ENCODE measurements at regions not wholly inside any gene's neighbourhood (a gene's known extent, or its start where the extent isn't known, plus 50 kb on each side); places are given as distances from the start of the nearest gene placed in this dataset.
A peak's percentile ranks its signal among the peaks of the same experiment; 100 is the strongest.

GRCh38 chr10:23514321-23514720 lies 75.4 kb downstream of the OTUD1 start:
- Histone ChIP-seq H3K27ac (no peak overlapping the region), H3K4me3 (no peak overlapping the region), H3K27me3 (replicated peaks; ENCODE audit: insufficient read depth) (no peaks in the 10 kb centered on the region), H3K36me3 (no peaks in the 10 kb centered on the region), H3K4me1 (replicated peaks) (no peaks in the 10 kb centered on the region), H3K9me3 (no peaks in the 10 kb centered on the region)
- no peak for DNase-seq (ENCODE audit: low spot score)
- intact Hi-C loops (cut with DNase I), result no loop called here
- no peak for TF ChIP-seq POLR2A (IDR thresholded peaks at IDR 0.05)
- TF ChIP-seq POLR2AphosphoS5 (IDR thresholded peaks at IDR 0.05), result no peak
- no peak for TF ChIP-seq CTCF (IDR thresholded peaks at IDR 0.05)
- 57% methylated on average over 4 of the region's 4 CpGs for WGBS

- Histone ChIP-seq H3K27me3 (replicated peaks; ENCODE audit: insufficient read depth) (no peaks in the 10 kb centered on the region), H3K9me3 (no peaks in the 10 kb centered on the region), H3K36me3 (no peaks in the 10 kb centered on the region), H3K4me3 (no peak overlapping the region), H3K27ac (no peak overlapping the region), H3K4me1 (replicated peaks) (no peaks in the 10 kb centered on the region)
- intact Hi-C loops (cut with DNase I), result no loop called here
- TF ChIP-seq POLR2AphosphoS5 (IDR thresholded peaks at IDR 0.05) (no peak), CTCF (IDR thresholded peaks at IDR 0.05) (peak in 3 of 4 experiments; percentile 13 to 39 (median 33))
- no peak for DNase-seq (ENCODE audit: low spot score)
- 19% methylated on average over 3 of the region's 3 CpGs for WGBS
Observed at GRCh38 chr10:23516530-23516929, 77.7 kb downstream of the OTUD1 start.

GRCh38 chr10:23517155-23517554 lies 78.3 kb downstream of the OTUD1 start:
- 88% methylated on average over 2 of the region's 2 CpGs for WGBS
- Histone ChIP-seq H3K4me3 (no peak overlapping the region), H3K36me3 (no peaks in the 10 kb centered on the region), H3K27ac (no peak overlapping the region), H3K4me1 (replicated peaks) (no peaks in the 10 kb centered on the region), H3K9me3 (no peaks in the 10 kb centered on the region), H3K27me3 (replicated peaks; ENCODE audit: insufficient read depth) (no peaks in the 10 kb centered on the region)
- DNase-seq (ENCODE audit: low spot score), result no peak
- intact Hi-C loops (cut with DNase I), result no loop called here
- TF ChIP-seq POLR2AphosphoS5 (IDR thresholded peaks at IDR 0.05) (no peak), CTCF (IDR thresholded peaks at IDR 0.05) (no peak), POLR2A (IDR thresholded peaks at IDR 0.05) (no peak)

- no peaks in the 10 kb centered on the region for H3K27me3 ChIP-seq (replicated peaks; ENCODE audit: insufficient read depth)
- H3K36me3 ChIP-seq, result no peaks in the 10 kb centered on the region
- WGBS, result 90% methylated on average over 1 of the region's 1 CpG
- no peaks in the 10 kb centered on the region for H3K9me3 ChIP-seq
- H3K4me3 ChIP-seq, result no peak overlapping the region
- TF ChIP-seq CTCF (IDR thresholded peaks at IDR 0.05) (no peak), POLR2A (IDR thresholded peaks at IDR 0.05) (no peak), POLR2AphosphoS5 (IDR thresholded peaks at IDR 0.05) (no peak)
- H3K27ac ChIP-seq, result no peak overlapping the region
- H3K4me1 ChIP-seq (replicated peaks), result no peaks in the 10 kb centered on the region
- intact Hi-C loops (cut with DNase I), result loop anchor here (5.0 kb wide), 1 partner anchor 209 kb away; no protein-coding TSS in a partner anchor
- DNase-seq (ENCODE audit: low spot score), result no peak
Observed at GRCh38 chr10:23521735-23522134, 82.9 kb downstream of the OTUD1 start.

- intact Hi-C loops (cut with DNase I), result loop anchor here (5.0 kb wide), 1 partner anchor 210 kb away; no protein-coding TSS in a partner anchor
- no peak for TF ChIP-seq POLR2AphosphoS5 (IDR thresholded peaks at IDR 0.05)
- no peak for TF ChIP-seq CTCF (IDR thresholded peaks at IDR 0.05)
- no peak for TF ChIP-seq POLR2A (IDR thresholded peaks at IDR 0.05)
- 81% methylated on average over 4 of the region's 4 CpGs for WGBS
- Histone ChIP-seq H3K4me3 (no peak overlapping the region), H3K36me3 (no peaks in the 10 kb centered on the region), H3K27ac (no peak overlapping the region), H3K27me3 (replicated peaks; ENCODE audit: insufficient read depth) (no peaks in the 10 kb centered on the region), H3K4me1 (replicated peaks) (no peaks in the 10 kb centered on the region), H3K9me3 (no peaks in the 10 kb centered on the region)
- no peak for DNase-seq (ENCODE audit: low spot score)
Observed at GRCh38 chr10:23522345-23522744, 83.5 kb downstream of the OTUD1 start.

All from prostate gland (tissue), 2 donors.